H9 (cell line): ENCODE measurements at regions not wholly inside any gene's neighbourhood (a gene's known extent, or its start where the extent isn't known, plus 50 kb on each side); places are given as distances from the start of the nearest gene placed in this dataset.

Experiments
- DNase-seq: peaks from one replicate; pipeline ENCODE4 v3.0.0-alpha.2; 2017
- H2AFZ ChIP-seq: one replicate; pipeline ENCODE4 v1.6.1; 2013; ENCODE audit warnings: mild to moderate bottlenecking, low read length, control low read depth, moderate library complexity
- H2AK5ac ChIP-seq: 2 replicates; pipeline ENCODE4 v1.6.1; 2013; ENCODE audit warnings: low read length, control low read depth, mixed read lengths; ENCODE audit not compliant: insufficient read length
- H2BK120ac ChIP-seq: one replicate; pipeline ENCODE4 v1.6.1; 2013; ENCODE audit warnings: low read depth, mild to moderate bottlenecking, low read length, control low read depth, inconsistent platforms; ENCODE audit not compliant: poor library complexity, severe bottlenecking
- H2BK12ac ChIP-seq: 2 replicates; pipeline ENCODE4 v1.6.1; 2013; ENCODE audit warnings: low read length, control low read depth, mixed read lengths, low read depth; ENCODE audit not compliant: insufficient read length
- H2BK15ac ChIP-seq: 2 replicates; pipeline ENCODE4 v1.6.1; 2013; ENCODE audit warnings: low read depth, low read length, control low read depth
- H2BK20ac ChIP-seq: one replicate; pipeline ENCODE4 v1.6.1; 2013; ENCODE audit warnings: low read depth, mild to moderate bottlenecking, low read length, control low read depth, inconsistent platforms; ENCODE audit not compliant: poor library complexity, severe bottlenecking
- H2BK5ac ChIP-seq: 2 replicates; pipeline ENCODE4 v1.6.1; 2013; ENCODE audit warnings: low read length, control low read depth, mixed read lengths; ENCODE audit not compliant: insufficient read length
- H3K14ac ChIP-seq: 2 replicates; pipeline ENCODE4 v1.6.1; 2013; ENCODE audit warnings: low read length, control low read depth; ENCODE audit not compliant: insufficient read depth
- H3K18ac ChIP-seq: 2 replicates; pipeline ENCODE4 v1.6.1; 2013; ENCODE audit warnings: low read depth, mild to moderate bottlenecking, mixed read lengths, low read length, control low read depth; ENCODE audit not compliant: insufficient read length
- H3K23ac ChIP-seq: 2 replicates; pipeline ENCODE4 v1.6.1; 2013; ENCODE audit warnings: low read length, control low read depth, mixed read lengths, low read depth; ENCODE audit not compliant: insufficient read length
- H3K23me2 ChIP-seq: 2 replicates; pipeline ENCODE4 v1.6.1; 2013; ENCODE audit warnings: low read depth, mild to moderate bottlenecking, mixed read lengths, low read length, control low read depth; ENCODE audit not compliant: insufficient read length, poor library complexity, severe bottlenecking
- H3K27ac ChIP-seq: 2 replicates; pipeline ENCODE4 v1.5.1; 2013; ENCODE audit warnings: low read length, control low read depth, mixed read lengths, low read depth; ENCODE audit not compliant: insufficient read length
- H3K27me3 ChIP-seq: 2 replicates; pipeline ENCODE4 v1.6.1; 2013; ENCODE audit warnings: low read length, control low read depth, inconsistent platforms; ENCODE audit not compliant: insufficient read depth
- H3K4ac ChIP-seq: 2 replicates; pipeline ENCODE4 v1.6.1; 2013; ENCODE audit warnings: low read depth, mild to moderate bottlenecking, control low read depth, inconsistent platforms, low read length, moderate library complexity
- H3K4me1 ChIP-seq: 2 replicates; pipeline ENCODE4 v1.6.1; 2013; ENCODE audit warnings: low read length, control low read depth, inconsistent platforms; ENCODE audit not compliant: insufficient read depth
- H3K4me2 ChIP-seq: 2 replicates; pipeline ENCODE4 v1.6.1; 2013; ENCODE audit warnings: low read length, control low read depth, mixed read lengths; ENCODE audit not compliant: insufficient read length, insufficient read depth
- H3K56ac ChIP-seq: 2 replicates; pipeline ENCODE4 v1.6.1; 2013; ENCODE audit warnings: low read depth, mild to moderate bottlenecking, mixed read lengths, low read length, control low read depth; ENCODE audit not compliant: insufficient read length
- H3K79me1 ChIP-seq: 2 replicates; pipeline ENCODE4 v1.6.1; 2013; ENCODE audit warnings: low read depth, mild to moderate bottlenecking, moderate library complexity, low read length, control low read depth, inconsistent platforms; ENCODE audit not compliant: insufficient read depth, poor library complexity, severe bottlenecking
- H3K79me2 ChIP-seq: 2 replicates; pipeline ENCODE4 v1.6.1; 2013; ENCODE audit warnings: low read length, control low read depth, inconsistent platforms; ENCODE audit not compliant: insufficient read depth
- H3K9ac ChIP-seq: 2 replicates; pipeline ENCODE4 v1.6.1; 2013; ENCODE audit warnings: low read length, control low read depth, mixed read lengths; ENCODE audit not compliant: insufficient read length; ENCODE audit errors: extremely low read depth
- H3K9me3 ChIP-seq: one replicate; pipeline ENCODE4 v1.6.1; 2013; ENCODE audit warnings: low read depth, low read length, inconsistent platforms; ENCODE audit not compliant: control insufficient read depth
- H3T11ph ChIP-seq: one replicate; pipeline ENCODE4 v1.6.1; 2013; ENCODE audit warnings: mild to moderate bottlenecking, low read length, control low read depth, inconsistent platforms
- H4K20me1 ChIP-seq: one replicate; pipeline ENCODE4 v1.6.1; 2013; ENCODE audit not compliant: control insufficient read depth, insufficient read length, insufficient read depth
- H4K5ac ChIP-seq: 2 replicates; pipeline ENCODE4 v1.6.1; 2013; ENCODE audit warnings: low read depth, mild to moderate bottlenecking, mixed read lengths, low read length, control low read depth; ENCODE audit not compliant: insufficient read length
- H4K8ac ChIP-seq: replicated peaks from 2 replicates; pipeline ENCODE4 v1.6.1; 2013; ENCODE audit warnings: low read length, control low read depth, mixed read lengths, low read depth; ENCODE audit not compliant: insufficient read length
- H4K91ac ChIP-seq: 2 replicates; pipeline ENCODE4 v1.6.1; 2013; ENCODE audit warnings: low read depth, mild to moderate bottlenecking, moderate library complexity, mixed read lengths, low read length, control low read depth; ENCODE audit not compliant: insufficient read length
- H3K27ac Mint-ChIP-seq, 3 experiments: 2 replicates in 2 of 3; 3 replicates in 1 of 3; pipeline ENCODE4 v1.8.0; 2020 to 2021; ENCODE audit warnings: mixed read lengths in 3 of 3, mild to moderate bottlenecking in 1 of 3, moderate library complexity in 1 of 3
- H3K27me3 Mint-ChIP-seq: 2 replicates; pipeline ENCODE4 v1.8.0; 2021; ENCODE audit warnings: low read depth, mild to moderate bottlenecking, moderate library complexity, mixed read lengths
- H3K36me3 Mint-ChIP-seq, 3 experiments: 2 replicates in 2 of 3; 3 replicates in 1 of 3; pipeline ENCODE4 v1.8.0; 2020 to 2021; ENCODE audit warnings: low read depth in 3 of 3, mixed read lengths in 3 of 3; ENCODE audit not compliant: insufficient read depth in 1 of 3
- H3K4me1 Mint-ChIP-seq, 2 experiments: 2 replicates each; pipeline ENCODE4 v1.8.0; 2020; ENCODE audit warnings: mixed read lengths in 2 of 2
- H3K4me3 Mint-ChIP-seq, 2 experiments: 2 replicates in 1 of 2; 3 replicates in 1 of 2; pipeline ENCODE4 v1.8.0; 2020 to 2021; ENCODE audit warnings: mild to moderate bottlenecking in 2 of 2, mixed read lengths in 2 of 2, moderate library complexity in 1 of 2
- H3K9me3 Mint-ChIP-seq, 2 experiments: 2 replicates in 1 of 2; 3 replicates in 1 of 2; pipeline ENCODE4 v1.8.0; 2020; ENCODE audit warnings: mild to moderate bottlenecking in 2 of 2, mixed read lengths in 2 of 2, moderate library complexity in 1 of 2
- CTCF ChIP-seq: fragments of 200-600 bp; sonication (generic); conservative IDR thresholded peaks from 3 replicates; pipeline ENCODE4 v1.8.0; 2021; ENCODE audit warnings: antibody characterized with exemption, mild to moderate bottlenecking
- WGBS: extraction: QIAGEN DNeasy Blood & Tissue Kit; methylation state at CpG from one replicate; pipeline ENCODE4 v1.1.7; 2013; ENCODE audit warnings: missing lambda C conversion rate, low lambda C conversion rate, mixed read lengths; ENCODE audit not compliant: insufficient read length; ENCODE audit errors: extremely low coverage; 5-methylcytosine and 5-hydroxymethylcytosine counted together

DNA sequence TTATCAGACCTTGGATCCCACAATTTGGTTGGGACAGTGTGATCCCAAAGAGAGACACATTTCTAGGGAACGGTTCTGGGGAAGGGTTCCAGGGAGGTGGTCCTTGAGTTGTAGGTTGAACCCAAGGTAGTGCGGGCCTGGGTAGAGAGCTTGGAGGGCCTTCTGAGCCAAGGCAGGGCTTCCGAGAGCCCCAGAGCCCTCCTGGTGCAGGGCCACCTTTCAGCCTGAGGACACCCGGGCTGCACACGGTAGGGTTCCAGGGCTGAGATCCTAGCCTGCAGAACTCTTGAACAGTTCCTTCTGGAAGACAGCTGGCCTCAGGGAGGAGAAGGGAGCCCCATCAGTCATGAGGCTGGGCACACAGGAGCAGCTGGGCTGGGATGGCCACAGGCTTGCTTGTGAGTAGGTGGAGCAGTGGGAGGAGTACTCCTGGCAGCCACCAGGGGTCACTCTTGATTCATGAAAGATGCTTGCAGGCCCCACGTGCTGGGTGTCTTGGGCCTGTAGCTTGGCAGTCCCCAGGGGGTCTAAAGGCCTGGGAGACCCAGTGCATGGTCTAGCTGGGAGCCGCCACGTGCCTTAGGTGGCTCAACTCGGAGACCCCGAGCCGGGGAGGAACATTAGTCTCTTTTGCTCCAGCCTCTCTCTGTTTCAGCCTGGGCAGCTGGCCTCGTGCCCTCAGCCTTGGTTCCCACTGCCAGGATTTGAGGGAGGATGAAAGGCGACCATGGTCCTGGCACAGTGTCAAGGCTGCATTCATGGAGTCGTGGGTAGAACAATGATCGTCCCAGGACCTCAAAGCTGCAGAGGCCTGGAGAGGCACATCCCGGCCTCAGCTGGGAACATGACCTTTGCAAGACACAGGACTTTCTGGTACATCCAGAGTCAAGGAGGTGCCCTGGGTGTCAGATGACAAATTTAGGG is 381.6 kb downstream of the TYW1 start:
- no peak overlapping the region for H3K56ac ChIP-seq
- TF ChIP-seq CTCF = peak; percentile 97
- no CpG with 5 or more reads among the region's 16 CpGs for WGBS
- peaks cover 15 to 17% of the 10 kb centered on the region in 2 experiments for H3K9me3 Mint-ChIP-seq
- H2BK120ac ChIP-seq = no peak overlapping the region
- H3K4ac ChIP-seq = no peak overlapping the region
- H3K36me3 Mint-ChIP-seq = peaks cover 4 to 13% (median 5%) of the 10 kb centered on the region in 3 experiments
- H3K79me2 ChIP-seq = no peaks in the 10 kb centered on the region
- H3K14ac ChIP-seq = no peak overlapping the region
- H3K27ac ChIP-seq = no peak overlapping the region
- no peaks in the 10 kb centered on the region for H3K23me2 ChIP-seq
- H3T11ph ChIP-seq = no peak overlapping the region
- no peaks in the 10 kb centered on the region for H4K20me1 ChIP-seq
- H3K9ac ChIP-seq = no peak overlapping the region
- H2BK12ac ChIP-seq = no peak overlapping the region
- no peak overlapping the region for H4K8ac ChIP-seq
- H2AFZ ChIP-seq = no peak overlapping the region
- H3K27me3 ChIP-seq = no peaks in the 10 kb centered on the region
- no peak overlapping the region for H3K18ac ChIP-seq
- no peaks in the 10 kb centered on the region for H3K79me1 ChIP-seq
- H3K4me3 Mint-ChIP-seq = no peak overlapping the region
- H4K5ac ChIP-seq = no peak overlapping the region
- H3K4me1 ChIP-seq = no peaks in the 10 kb centered on the region
- no peak overlapping the region for H3K27ac Mint-ChIP-seq
- no peak overlapping the region for H2AK5ac ChIP-seq
- no peak overlapping the region for H2BK5ac ChIP-seq
- H2BK20ac ChIP-seq = no peak overlapping the region
- H3K4me1 Mint-ChIP-seq = no peaks in the 10 kb centered on the region
- no peaks in the 10 kb centered on the region for H3K9me3 ChIP-seq
- H2BK15ac ChIP-seq = no peak overlapping the region
- DNase-seq = peak; percentile 92
- H3K27me3 Mint-ChIP-seq = peaks cover 17% of the 10 kb centered on the region
- no peak overlapping the region for H3K4me2 ChIP-seq
- H4K91ac ChIP-seq = no peak overlapping the region
- H3K23ac ChIP-seq = no peak overlapping the region
